ENCODE measurements at regions not wholly inside any gene's neighbourhood (a gene's known extent, or its start where the extent isn't known, plus 50 kb on each side); places are given as distances from the start of the nearest gene placed in this dataset.

GRCh38 chr18:33928231-33928630, 296.5 kb downstream of the NOL4 start:
- no peak overlapping the region for H2AFZ ChIP-seq (ENCODE audit: low read length)
- no peaks in the 10 kb centered on the region for H3F3A ChIP-seq (ENCODE audit: low read length, unreplicated experiment)
- no peaks in the 10 kb centered on the region for H4K20me1 ChIP-seq (ENCODE audit: low read length)
- H3K4me2 ChIP-seq (ENCODE audit: low read length), result no peak overlapping the region
- no peaks in the 10 kb centered on the region for H3K27me3 ChIP-seq (ENCODE audit: low read length)
- ATAC-seq (no peak), DNase-seq (peak; percentile 1)
- intact Hi-C loops (cut with micrococcal nuclease), result no loop called here
- H3K36me3 ChIP-seq (ENCODE audit: low read depth, low read length), result no peaks in the 10 kb centered on the region
- POLR2A ChIA-PET (ENCODE audit: unreplicated experiment), result no interaction called here
- no peak overlapping the region for H3K9ac ChIP-seq (ENCODE audit: low read length)
- H3K9me2 ChIP-seq (replicated peaks; ENCODE audit: low read length), result no peaks in the 10 kb centered on the region
- TF ChIP-seq EZH2phosphoT487 (IDR thresholded peaks at IDR 0.05; ENCODE audit: borderline replicate concordance, low read length) (no peak), EZH2 (IDR thresholded peaks at IDR 0.05; ENCODE audit: low read length, unreplicated experiment) (no peak), CTCF (conservative IDR thresholded peaks at IDR 0.05; ENCODE audit: low read depth, low read length) (no peak)
- no peak overlapping the region for H3K4me3 ChIP-seq (ENCODE audit: low read length)
- no peak overlapping the region for H3K27ac ChIP-seq (ENCODE audit: low read length)
- no peaks in the 10 kb centered on the region for H3K4me1 ChIP-seq (ENCODE audit: insufficient read depth, low read length)
- CTCF ChIA-PET, result no interaction called here
- H3K9me3 ChIP-seq (ENCODE audit: low read length), result no peaks in the 10 kb centered on the region
- no TSS peak for BruUV-seq (replicated peaks)
- H3K79me2 ChIP-seq (ENCODE audit: low read length), result no peaks in the 10 kb centered on the region

- no peaks in the 10 kb centered on the region for H3K9me3 ChIP-seq (ENCODE audit: low read length)
- intact Hi-C loops (cut with micrococcal nuclease), result no loop called here
- no peak overlapping the region for H2AFZ ChIP-seq (ENCODE audit: low read length)
- H3K9ac ChIP-seq (ENCODE audit: low read length), result no peak overlapping the region
- no peaks in the 10 kb centered on the region for H3K9me2 ChIP-seq (replicated peaks; ENCODE audit: low read length)
- no peaks in the 10 kb centered on the region for H3K4me1 ChIP-seq (ENCODE audit: insufficient read depth, low read length)
- H3K36me3 ChIP-seq (ENCODE audit: low read depth, low read length), result no peaks in the 10 kb centered on the region
- ATAC-seq (no peak), DNase-seq (no peak)
- ChIA-PET CTCF (no interaction called here), POLR2A (ENCODE audit: unreplicated experiment) (no interaction called here)
- no peaks in the 10 kb centered on the region for H3K27me3 ChIP-seq (ENCODE audit: low read length)
- no peaks in the 10 kb centered on the region for H3K79me2 ChIP-seq (ENCODE audit: low read length)
- no peak overlapping the region for H3K4me3 ChIP-seq (ENCODE audit: low read length)
- no peak overlapping the region for H3K4me2 ChIP-seq (ENCODE audit: low read length)
- BruUV-seq (replicated peaks), result no TSS peak
- H3F3A ChIP-seq (ENCODE audit: low read length, unreplicated experiment), result no peaks in the 10 kb centered on the region
- TF ChIP-seq CTCF (conservative IDR thresholded peaks at IDR 0.05; ENCODE audit: low read depth, low read length) (no peak), EZH2 (IDR thresholded peaks at IDR 0.05; ENCODE audit: low read length, unreplicated experiment) (no peak), EZH2phosphoT487 (IDR thresholded peaks at IDR 0.05; ENCODE audit: borderline replicate concordance, low read length) (no peak)
- no peaks in the 10 kb centered on the region for H4K20me1 ChIP-seq (ENCODE audit: low read length)
- no peak overlapping the region for H3K27ac ChIP-seq (ENCODE audit: low read length)
Measured at GRCh38 chr18:33924576-33924975, 300.1 kb downstream of the NOL4 start.

- no peak overlapping the region for H3K27ac ChIP-seq (ENCODE audit: low read length)
- no peaks in the 10 kb centered on the region for H3K27me3 ChIP-seq (ENCODE audit: low read length)
- H2AFZ ChIP-seq (ENCODE audit: low read length), result no peak overlapping the region
- H3K36me3 ChIP-seq (ENCODE audit: low read depth, low read length), result no peaks in the 10 kb centered on the region
- ChIA-PET POLR2A (ENCODE audit: unreplicated experiment) (no interaction called here), CTCF (no interaction called here)
- no peaks in the 10 kb centered on the region for H3K9me3 ChIP-seq (ENCODE audit: low read length)
- H3K79me2 ChIP-seq (ENCODE audit: low read length), result no peaks in the 10 kb centered on the region
- no peak for TF ChIP-seq EZH2 (IDR thresholded peaks at IDR 0.05; ENCODE audit: low read length, unreplicated experiment)
- no peak for TF ChIP-seq CTCF (conservative IDR thresholded peaks at IDR 0.05; ENCODE audit: low read depth, low read length)
- no peak for TF ChIP-seq EZH2phosphoT487 (IDR thresholded peaks at IDR 0.05; ENCODE audit: borderline replicate concordance, low read length)
- H3F3A ChIP-seq (ENCODE audit: low read length, unreplicated experiment), result no peaks in the 10 kb centered on the region
- H3K9ac ChIP-seq (ENCODE audit: low read length), result no peak overlapping the region
- H3K4me1 ChIP-seq (ENCODE audit: insufficient read depth, low read length), result no peaks in the 10 kb centered on the region
- H3K9me2 ChIP-seq (replicated peaks; ENCODE audit: low read length), result no peaks in the 10 kb centered on the region
- no TSS peak for BruUV-seq (replicated peaks)
- intact Hi-C loops (cut with micrococcal nuclease), result no loop called here
- DNase-seq, result no peak
- ATAC-seq, result no peak
- H4K20me1 ChIP-seq (ENCODE audit: low read length), result no peaks in the 10 kb centered on the region
- no peak overlapping the region for H3K4me2 ChIP-seq (ENCODE audit: low read length)
- H3K4me3 ChIP-seq (ENCODE audit: low read length), result no peak overlapping the region
Measured at GRCh38 chr18:33923980-33924379, 300.7 kb downstream of the NOL4 start.
